ENCODE measurements at regions not wholly inside any gene's neighbourhood (a gene's known extent, or its start where the extent isn't known, plus 50 kb on each side); places are given as distances from the start of the nearest gene placed in this dataset.

DNA sequence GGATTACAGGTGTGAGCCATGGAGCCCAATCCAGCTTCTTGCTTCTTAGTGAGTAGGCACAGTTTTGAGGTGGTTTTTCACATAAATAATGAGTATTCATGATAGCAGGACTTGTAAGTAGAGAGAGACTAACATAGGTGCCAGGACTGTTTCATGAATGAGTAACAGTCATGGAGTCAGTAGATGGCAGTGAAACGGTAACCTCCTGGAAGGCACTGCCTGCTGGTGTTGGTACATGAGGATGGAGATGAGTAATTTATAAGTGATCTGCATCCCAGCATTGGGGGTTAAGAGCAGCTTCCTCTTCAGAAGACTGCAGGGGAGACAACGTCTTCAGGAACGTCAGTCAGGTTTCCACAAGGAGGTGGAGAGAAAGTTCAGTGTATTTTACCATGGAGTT is 143.8 kb downstream of the HAUS1 start:
- no peak for TF ChIP-seq POLR2A (IDR thresholded peaks at IDR 0.05)
- TF ChIP-seq, protein P1, sequence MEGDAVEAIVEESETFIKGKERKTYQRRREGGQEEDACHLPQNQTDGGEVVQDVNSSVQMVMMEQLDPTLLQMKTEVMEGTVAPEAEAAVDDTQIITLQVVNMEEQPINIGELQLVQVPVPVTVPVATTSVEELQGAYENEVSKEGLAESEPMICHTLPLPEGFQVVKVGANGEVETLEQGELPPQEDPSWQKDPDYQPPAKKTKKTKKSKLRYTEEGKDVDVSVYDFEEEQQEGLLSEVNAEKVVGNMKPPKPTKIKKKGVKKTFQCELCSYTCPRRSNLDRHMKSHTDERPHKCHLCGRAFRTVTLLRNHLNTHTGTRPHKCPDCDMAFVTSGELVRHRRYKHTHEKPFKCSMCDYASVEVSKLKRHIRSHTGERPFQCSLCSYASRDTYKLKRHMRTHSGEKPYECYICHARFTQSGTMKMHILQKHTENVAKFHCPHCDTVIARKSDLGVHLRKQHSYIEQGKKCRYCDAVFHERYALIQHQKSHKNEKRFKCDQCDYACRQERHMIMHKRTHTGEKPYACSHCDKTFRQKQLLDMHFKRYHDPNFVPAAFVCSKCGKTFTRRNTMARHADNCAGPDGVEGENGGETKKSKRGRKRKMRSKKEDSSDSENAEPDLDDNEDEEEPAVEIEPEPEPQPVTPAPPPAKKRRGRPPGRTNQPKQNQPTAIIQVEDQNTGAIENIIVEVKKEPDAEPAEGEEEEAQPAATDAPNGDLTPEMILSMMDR (IDR thresholded peaks at IDR 0.05) = no peak

All from Peyer's patch (tissue), 4 donors.